NOMO-1 treated with DMSO at 0.1 percent for 48 hours (cell line): ENCODE measurements at regions not wholly inside any gene's neighbourhood (a gene's known extent, or its start where the extent isn't known, plus 50 kb on each side); places are given as distances from the start of the nearest gene placed in this dataset.
"Not testable (repeated sequence)": the region's sequence is repeated elsewhere in the genome, so short reads cannot be mapped to it uniquely, and the experiment has no call there.

Experiments
- DNase-seq: peaks from one replicate; lab custom pipeline; 2025; ENCODE audit not compliant: unreplicated experiment; lab: John Stamatoyannopoulos, UW

DNA sequence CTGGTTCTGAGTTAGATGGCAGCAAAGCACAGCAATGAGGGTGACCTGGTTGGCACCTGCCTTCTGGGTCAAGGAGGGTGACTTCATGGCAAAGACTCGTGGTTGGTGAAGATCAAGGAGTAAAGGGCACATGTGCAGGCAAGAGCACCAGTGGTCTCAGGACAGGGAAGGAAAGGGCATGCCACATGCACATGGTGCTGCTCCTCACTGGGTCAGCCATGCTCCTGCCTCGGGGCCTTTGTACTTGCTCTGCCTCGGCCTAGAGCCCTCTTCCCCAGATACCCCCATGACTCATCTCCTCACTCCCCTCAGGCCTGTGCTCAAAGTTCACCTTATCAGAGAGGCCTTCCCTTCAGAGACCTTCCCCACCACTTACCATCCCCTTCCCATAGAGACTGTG lies 106.7 kb upstream of the KDM7A start:
- no peak for DNase-seq

DNA sequence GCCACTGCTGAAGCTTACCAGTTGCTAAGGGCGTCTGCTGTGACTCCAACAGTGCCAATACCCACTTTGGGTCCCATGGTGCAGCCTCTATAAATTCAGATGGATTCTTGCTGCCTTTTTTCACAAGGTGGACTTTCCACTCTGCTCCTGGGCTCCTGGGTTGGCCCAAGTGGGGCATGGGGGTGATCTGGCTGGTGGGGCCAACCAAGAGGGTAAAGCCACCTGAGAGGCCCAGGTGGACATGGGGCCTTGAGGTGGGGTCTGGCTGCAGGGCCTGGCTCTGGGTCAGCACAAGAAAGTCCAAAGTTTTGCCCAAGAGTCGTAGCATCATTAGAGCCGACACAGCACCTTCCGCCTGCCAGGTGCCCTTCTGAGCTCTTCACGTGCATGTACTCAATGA lies 105.2 kb upstream of the KDM7A start:
- DNase-seq: no peak

DNA sequence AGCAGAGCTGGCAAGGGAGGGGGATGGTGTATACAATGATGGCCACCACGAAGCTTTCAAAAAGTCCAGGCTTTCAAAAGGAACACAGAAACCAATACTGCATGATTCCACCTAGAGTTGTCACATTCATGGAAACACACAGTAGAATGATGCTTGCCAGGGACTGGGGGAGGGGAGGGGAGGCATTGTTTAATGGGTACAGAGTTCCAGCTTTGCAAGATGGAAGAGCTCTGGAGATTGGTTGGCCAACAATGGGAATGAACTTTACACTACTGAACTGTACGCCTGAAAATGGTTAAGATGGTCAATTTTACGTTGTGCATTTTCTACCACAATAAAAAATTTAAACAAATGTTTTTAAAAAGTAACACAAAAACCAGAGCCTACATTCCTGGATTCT lies 104.5 kb upstream of the KDM7A start:
- no peak for DNase-seq

DNA sequence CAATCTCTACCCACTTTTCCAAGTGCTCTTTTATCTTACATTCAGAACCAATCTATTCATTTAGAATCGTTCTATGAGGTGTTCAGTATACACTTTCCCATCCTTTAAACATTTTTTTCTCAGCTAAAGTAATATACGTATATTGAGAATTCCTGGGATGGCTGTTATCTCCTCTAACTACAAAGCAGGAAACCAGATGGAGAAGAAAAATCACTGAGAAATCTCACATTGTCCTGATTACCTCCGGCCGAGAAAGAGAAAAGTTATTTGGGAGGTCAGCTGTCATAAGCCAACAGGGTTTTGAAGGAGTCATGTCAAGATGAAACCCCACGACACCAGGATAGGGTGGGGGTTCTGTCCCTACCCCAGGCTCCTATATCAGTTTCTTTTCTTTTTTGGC lies 99.2 kb upstream of the KDM7A start:
- no peak for DNase-seq

DNA sequence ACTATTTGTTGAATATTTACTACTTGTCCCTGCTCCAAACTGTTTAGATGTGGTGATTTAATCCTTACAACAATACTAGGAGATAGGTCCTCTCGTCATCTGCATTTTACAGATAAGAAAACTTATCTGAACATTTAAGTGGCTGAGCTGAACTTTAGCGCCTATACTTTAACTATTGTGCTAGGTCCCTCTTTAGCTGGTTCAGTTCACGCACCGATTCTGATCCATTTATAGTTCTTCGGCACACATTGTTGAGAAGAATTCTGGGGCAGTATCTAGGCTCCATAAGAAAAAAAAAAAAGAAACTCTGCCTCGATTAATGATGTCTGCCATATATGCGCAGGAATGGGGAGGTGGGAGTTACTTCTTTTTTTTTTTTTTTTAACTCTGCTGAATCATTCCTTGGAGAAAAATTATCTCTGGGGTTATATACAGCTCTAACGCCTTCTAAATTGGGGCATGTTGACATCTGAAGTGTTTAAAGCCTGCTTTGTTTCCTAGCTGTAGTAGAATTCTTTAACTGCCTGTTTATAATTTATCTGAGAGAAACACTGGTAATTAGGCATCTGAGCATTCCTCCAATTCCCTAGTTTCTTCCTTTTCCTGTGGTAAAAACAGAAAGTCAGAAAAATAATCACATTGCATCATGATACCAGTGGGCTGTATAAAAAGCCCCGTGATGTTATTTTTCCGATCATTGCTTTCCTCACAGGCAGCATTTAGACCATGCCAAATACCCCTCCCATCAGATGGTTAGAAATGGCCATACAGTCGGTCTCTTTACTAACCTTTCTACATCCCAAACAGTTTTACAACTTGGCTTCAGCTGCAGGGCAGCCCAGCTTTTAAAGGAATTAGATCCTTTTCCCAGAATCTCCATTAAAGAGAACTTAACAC lies 98.5 kb upstream of the KDM7A start:
- DNase-seq: no peak

DNA sequence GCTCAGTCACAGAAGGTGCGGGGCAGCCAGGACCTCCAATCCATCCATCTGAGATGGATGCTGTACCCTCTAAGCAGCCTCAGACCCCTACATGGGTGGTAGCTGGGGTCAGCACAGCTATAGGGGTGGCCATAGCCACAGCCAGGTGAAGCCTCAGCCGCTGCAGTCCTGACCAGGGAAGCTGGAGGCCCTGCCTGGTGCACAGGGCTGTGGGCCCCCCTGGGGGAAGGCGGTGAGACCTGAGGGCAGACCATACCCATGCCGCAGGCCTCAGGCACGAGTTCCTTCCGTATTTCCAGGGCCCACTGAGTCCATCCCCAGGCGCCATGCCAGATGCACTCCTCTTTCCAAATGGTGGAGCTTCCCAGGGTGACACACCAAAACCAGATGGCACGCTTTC lies 96.6 kb upstream of the KDM7A start:
- no peak for DNase-seq

DNA sequence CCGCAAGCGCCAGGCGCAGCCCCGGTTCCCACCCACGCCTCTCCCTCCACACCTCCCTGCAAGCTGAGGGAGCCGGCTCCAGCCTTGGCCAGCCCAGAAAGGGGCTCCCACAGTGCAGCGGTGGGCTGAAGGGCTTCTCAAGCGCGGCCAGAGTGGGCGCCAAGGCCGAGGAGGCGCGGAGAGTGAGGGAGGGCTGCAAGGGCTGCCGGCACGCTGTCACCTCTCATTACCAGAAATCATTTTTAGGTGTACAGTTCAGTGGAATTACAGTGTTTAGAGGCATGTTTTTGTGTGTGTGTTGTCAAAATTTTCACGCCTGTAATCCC lies 94.8 kb upstream of the KDM7A start:
- DNase-seq: not testable (repeated sequence)

DNA sequence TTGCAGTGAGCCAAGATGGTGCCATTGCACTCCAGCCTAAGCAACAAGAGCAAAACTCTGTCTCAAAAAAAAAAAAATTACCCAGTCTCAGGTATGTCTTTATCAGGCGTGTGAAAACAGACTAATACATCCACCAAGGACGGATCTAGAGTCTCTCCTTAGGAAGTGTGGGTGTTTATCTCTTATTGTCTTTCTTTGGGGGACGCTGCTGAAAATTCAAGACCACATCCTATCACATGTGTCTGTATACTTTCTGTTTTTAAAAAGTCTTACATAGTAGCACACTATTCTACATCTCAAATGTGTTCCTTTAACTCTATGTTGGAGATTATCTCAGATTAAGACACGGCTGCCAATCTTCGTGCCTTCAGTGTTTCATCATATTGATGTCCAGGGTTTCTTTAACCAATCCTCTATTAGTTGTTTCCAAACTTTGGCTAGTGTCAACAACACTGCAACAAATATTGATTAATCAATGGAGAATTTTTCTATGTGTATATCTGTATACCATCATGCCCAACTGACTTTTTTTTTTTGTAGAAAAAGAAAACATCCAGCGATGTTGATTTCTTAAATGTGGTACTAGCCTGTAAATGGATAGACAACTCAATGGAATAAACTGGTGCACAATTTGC lies 92.3 kb upstream of the KDM7A start:
- DNase-seq: no peak

DNA sequence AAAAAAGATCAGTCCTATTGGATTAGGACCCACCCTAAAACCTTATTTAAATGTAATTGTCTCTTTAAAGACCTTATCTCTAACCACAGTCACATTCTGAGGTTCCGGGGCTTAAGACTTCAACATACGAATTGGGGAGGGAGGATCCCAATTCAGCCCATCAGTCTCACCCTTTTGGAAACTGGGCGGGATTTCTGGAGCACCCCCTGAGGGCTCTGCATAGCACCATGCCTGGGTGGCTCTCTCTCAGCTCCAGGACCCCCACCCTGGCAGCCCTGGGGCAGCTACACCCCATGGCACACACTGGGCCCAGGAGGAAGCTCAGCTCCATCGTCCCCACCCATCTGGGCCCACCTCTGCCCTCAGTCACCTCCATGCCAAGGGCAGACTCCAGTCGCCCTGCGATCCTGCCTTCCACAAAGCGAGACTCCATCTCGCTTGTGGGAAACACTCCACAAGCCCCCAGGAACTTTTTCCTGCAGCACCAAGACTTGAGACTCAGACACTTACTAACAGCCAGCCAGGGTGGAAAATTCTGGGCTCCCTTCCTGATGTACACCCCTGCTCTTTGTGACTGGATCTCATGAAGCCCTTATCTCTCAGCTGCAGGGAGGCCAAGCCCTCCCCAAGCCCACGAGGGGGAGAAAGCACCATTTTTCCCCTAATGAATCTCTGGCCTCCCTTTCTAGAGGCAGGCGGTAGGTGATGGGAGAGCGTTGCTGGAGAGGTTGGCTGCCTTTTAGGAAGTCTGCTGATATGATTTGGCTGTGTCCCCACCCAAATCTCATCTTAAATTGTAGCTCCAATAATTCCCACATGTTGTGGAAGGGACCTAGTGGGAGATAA lies 90.8 kb upstream of the KDM7A start:
- no peak for DNase-seq

DNA sequence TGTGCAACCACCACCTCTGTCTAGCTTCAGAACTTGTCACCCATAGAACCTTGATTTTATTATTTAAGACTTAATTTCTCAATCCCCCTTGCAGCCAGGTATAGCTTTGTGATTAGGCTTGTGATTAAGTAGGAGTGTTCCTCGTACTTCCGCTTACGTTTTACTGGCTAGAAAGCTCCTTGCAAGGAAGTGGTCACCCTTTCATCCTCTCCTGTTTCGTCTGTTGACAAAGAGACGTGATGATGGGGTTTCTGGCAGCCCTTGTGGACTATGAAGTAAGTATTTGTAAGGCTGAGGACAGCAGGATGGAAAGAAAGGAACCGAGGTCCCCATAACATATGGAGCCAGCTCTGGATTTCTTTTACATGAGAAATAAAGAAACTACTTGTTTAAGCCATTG lies 86.5 kb upstream of the KDM7A start:
- DNase-seq: peak; percentile 60

DNA sequence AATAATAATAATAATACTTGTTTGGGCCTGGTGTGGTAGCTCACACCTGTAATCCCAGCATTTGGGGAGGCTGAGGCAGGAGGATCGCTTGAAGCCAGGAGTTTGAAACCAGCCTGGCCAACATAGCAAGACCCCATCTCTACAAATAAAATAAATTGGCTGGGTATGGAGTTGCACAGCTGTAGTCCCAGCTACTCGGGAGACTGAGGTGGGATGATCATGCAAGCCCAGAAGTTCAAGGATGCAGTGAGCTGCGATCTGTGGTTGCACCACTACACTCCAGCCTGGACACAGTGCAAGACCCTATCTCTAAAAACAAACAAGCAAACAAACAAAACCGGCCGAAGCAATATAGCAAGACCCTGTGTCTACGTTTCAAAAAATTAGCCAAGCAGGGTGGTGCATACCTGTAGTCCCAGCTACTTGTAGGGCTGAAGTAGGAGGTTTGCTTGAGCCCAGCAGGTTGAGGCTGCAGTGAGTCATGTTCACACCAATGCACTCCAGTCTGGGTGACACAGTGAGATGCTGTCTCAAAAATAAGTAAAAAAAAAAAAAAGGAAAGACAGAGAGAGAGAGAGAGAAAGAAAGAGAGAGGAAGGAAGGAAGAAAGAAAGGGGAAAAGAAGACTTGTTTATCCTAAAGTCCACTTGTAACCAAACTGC lies 85.6 kb upstream of the KDM7A start:
- DNase-seq: no peak

DNA sequence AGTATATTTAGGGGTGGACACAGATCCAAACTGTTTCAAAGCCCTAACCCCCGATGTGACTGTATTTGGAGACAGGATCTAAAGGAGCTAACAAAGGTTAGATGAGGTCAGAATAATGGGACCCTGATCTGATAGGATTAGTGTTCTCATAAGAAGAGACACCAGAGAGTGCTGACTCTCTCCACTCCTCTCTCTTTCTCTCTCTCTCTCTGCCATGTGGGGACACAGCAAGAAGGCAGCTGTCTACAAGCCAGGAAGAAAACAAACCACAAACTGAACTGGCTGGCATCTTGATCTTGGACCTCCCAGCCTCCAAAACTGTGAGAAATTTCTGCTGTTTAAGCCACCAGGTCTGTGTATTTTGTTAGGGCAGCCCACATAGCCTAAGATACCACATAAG lies 84.7 kb upstream of the KDM7A start:
- DNase-seq: no peak

DNA sequence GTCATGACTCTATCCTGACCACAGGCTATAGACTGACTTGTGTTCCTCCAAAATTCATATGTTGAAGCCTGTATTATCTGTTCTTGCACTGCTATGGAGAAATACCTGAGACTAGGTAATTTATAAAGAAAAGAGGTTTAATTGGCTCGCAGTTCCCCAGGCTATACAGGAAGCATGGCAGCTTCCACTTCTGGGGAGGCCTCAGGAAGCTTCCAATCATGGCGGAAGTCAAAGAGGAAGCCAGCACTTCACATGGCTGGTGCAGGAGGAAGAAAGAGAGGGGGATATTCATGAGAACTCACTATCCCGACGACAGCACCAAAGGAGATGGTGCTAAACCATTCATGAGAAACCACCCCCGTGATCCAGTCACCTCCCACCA lies 84.3 kb upstream of the KDM7A start:
- DNase-seq: no peak

DNA sequence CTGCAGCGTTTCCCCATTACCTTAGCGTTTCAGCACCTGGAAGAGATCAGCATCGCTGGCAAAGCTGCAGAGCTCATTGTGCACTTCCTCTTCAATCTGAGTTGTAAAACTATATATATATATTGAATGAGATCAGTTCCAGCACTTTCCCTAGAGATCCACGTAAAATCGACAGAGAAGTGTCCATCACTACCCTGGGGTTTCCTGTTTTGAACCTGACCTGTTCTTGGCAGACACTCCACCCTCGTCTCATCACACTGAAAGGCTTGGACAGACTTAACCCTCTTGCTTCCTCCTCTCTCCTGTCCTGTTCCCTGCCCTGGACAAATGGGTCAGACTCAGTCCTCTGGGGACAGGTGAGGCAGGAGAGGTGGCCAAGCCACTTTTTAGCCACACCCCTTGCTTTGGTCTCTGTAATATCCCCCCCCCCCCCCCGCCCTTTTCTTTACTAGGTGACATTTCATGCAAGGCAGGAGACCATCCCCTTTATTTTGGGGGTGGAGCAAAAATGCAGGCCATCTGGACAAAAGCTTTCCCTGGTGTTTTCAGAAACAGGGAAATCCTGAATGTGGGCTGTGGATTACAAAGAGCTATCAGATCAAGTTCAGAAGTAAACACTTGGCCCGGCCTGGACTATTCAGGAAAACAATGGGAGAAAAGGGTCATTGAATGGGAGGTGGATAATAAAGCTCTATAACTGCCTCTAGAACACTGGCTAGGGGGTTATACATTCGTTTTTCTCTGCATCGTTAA lies 83.7 kb upstream of the KDM7A start:
- no peak for DNase-seq

DNA sequence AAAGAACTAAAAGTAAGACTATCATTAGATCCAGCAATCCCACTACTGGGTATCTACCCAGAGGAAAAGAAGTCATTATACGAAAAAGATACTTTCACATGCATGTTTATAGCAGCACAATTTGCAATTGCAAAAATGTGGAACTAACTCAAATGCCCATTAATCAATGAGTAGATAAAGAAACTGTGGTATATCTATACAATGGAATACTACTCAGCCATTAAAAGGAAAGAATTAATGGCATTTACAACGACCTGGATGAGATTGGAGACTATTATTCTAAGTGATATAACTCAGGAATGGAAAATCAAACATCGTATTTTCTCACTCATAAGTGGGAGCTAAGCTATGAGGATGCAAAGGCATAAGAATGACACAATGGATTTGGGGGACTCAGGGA lies 80.5 kb upstream of the KDM7A start:
- DNase-seq: not testable (repeated sequence)

DNA sequence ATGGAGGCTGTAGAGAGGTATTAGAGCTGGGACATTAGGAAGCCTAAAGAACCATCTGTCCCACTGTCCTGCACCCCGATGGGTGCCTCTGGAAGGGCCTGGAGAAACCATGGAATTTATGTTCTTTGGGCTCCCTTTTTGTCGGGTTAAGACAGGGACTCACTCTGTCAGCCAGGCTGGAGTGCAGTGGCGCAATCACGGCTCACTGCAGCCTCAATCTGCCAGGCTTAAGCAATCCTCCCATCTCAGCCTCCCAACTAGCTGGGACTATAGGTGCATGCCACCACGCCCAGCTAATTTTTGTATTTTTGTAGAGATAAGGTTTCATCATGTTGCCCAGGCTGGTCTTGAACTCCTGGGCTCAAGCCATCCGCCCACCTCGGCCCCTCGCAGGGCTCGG lies 78.2 kb upstream of the KDM7A start:
- not testable (repeated sequence) for DNase-seq

DNA sequence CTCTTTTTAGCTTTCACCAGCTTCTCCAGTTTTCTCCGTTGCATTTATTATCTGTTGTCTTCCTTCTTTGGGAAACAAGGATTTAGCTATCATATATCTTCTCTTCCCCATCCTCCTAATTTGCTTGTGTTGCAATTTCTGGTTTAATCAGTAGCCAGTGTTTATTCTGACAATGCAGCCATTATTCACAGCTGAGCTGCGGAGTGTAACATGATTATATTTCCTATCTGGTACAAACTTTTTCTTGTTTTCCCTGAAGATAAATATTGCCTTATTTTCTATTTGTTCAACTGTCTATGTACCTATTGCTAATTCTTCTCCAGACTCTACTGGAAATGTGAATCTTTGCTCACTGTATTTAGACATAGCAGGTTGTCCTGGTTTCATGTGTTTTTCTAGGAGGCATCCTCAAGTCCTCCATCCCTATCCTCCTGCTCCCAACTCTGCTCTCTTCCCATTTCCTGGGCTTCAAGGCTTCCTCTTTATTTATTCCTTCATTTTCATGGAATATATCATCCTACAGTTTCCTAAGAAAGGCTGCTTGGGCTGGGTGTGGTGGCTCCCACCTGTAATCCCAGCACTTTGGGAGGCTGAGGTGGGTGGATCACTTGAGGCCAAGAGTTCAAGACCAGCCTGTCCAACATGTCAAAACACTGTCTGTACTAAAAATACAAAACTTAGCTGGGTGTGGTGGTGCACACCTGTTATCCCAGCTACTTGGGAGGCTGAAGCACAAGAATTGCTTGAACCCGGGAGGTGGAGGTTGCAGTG lies 72.4 kb upstream of the KDM7A start:
- no peak for DNase-seq

DNA sequence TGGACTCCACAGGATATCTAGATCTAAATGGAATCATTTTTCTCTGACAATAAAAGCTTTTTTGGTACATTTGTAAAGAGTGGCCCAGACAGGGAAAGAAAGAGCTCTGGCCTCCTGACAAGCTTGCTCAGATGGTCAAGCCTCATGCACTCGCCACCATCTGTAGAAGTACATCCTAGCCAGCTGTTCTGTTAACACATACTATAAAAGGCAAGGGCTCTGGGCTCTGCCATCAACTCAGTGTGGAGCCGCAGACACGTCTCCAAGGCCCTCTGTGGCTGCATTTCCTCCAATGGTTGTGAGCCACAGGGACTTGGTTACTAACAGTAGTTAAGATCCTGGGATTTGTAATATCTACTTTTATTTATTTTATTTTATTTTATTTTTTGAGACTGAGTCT lies 70.8 kb upstream of the KDM7A start:
- no peak for DNase-seq

DNA sequence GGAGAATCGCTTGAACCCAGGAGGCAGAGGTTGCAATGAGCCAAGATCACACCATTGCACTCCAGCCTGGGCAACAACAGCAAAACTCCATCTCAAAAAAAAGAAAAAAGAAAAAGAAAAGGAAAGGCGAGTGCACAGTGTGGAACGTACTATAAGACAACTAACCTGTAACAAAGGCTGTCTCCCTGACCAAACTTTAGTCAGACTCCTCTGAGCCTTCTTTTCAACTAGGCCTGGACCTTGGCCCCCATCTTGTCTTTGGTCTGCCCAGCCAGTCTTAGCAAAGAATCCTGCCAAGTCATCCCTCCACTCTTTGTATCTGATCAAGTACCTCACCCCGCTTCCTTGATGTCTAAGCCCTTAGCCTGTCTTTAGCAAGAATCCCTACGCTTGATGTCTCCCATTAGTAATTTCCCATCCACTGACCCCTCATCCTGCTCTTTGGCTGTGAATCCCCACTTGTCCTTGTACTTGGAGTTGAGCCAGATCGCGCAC lies 68.9 kb upstream of the KDM7A start:
- DNase-seq: no peak
